Activated CD8-positive, alpha-beta memory T cell treated with anti-CD3 and anti-CD28 coated beads, Interleukin-2, amount 10 ng/mL, durations not matched to agents 7 days and 5 days (primary cell): ENCODE measurements at regions not wholly inside any gene's neighbourhood (a gene's known extent, or its start where the extent isn't known, plus 50 kb on each side); places are given as distances from the start of the nearest gene placed in this dataset.
"Not testable (repeated sequence)": the region's sequence is repeated elsewhere in the genome, so short reads cannot be mapped to it uniquely, and the experiment has no call there.

Experiments used
- ATAC-seq: fragments of 150-1000 bp; cut with Tn5 transposase; one replicate; pipeline ENCODE4 v1.10.0; 2021; ENCODE audit warnings: moderate library complexity
- CTCF ChIA-PET: fragments of 350-600 bp; sonication (Branson Sonifier 250); formaldehyde crosslinking; loops from one replicate; lab custom pipeline; 2021; ENCODE audit warnings: antibody characterized with exemption; lab: Charles Lee
- DNase-seq: peaks from one replicate; pipeline ENCODE4 v3.0.0-alpha.2; 2020
- H3K27ac Mint-ChIP-seq: one replicate; pipeline ENCODE4 v1.8.0; 2021; ENCODE audit warnings: mild to moderate bottlenecking, mixed read lengths
- H3K27me3 Mint-ChIP-seq: one replicate; pipeline ENCODE4 v1.8.0; 2021; ENCODE audit warnings: mixed read lengths
- H3K36me3 Mint-ChIP-seq: one replicate; pipeline ENCODE4 v1.8.0; 2021; ENCODE audit warnings: mild to moderate bottlenecking, mixed read lengths
- H3K4me1 Mint-ChIP-seq: one replicate; pipeline ENCODE4 v1.8.0; 2021; ENCODE audit warnings: mixed read lengths
- H3K4me3 Mint-ChIP-seq: one replicate; pipeline ENCODE4 v1.8.0; 2021; ENCODE audit warnings: mild to moderate bottlenecking, moderate library complexity, mixed read lengths
- H3K9me3 Mint-ChIP-seq: one replicate; pipeline ENCODE4 v1.8.0; 2022; ENCODE audit warnings: low read depth, mixed read lengths

GRCh38 chr10:46156866-46157265 lies 110.8 kb upstream of the MSMB start:
- H3K36me3 Mint-ChIP-seq, H3K27ac Mint-ChIP-seq, H3K9me3 Mint-ChIP-seq, H3K27me3 Mint-ChIP-seq, H3K4me1 Mint-ChIP-seq, CTCF ChIA-PET, ATAC-seq, DNase-seq, H3K4me3 Mint-ChIP-seq: not testable (repeated sequence)

GRCh38 chr10:46169736-46170135 lies 117.1 kb upstream of the ANTXRL start:
- Mint-ChIP-seq H3K27me3 (peaks cover 4% of the 10 kb centered on the region), H3K36me3 (peaks cover 1% of the 10 kb centered on the region), H3K9me3 (no peaks in the 10 kb centered on the region), H3K27ac (no peak overlapping the region), H3K4me1 (no peaks in the 10 kb centered on the region), H3K4me3 (no peak overlapping the region)
- no peak for DNase-seq
- no peak for ATAC-seq
- CTCF ChIA-PET = no interaction called here

- no peak overlapping the region for H3K4me3 Mint-ChIP-seq
- no peak overlapping the region for H3K27ac Mint-ChIP-seq
- no peaks in the 10 kb centered on the region for H3K4me1 Mint-ChIP-seq
- peaks cover 2% of the 10 kb centered on the region for H3K27me3 Mint-ChIP-seq
- ATAC-seq = no peak
- H3K9me3 Mint-ChIP-seq = no peaks in the 10 kb centered on the region
- DNase-seq = no peak
- CTCF ChIA-PET = no interaction called here
- H3K36me3 Mint-ChIP-seq = peaks cover 1% of the 10 kb centered on the region
Measured at GRCh38 chr10:46170789-46171188, 116.0 kb upstream of the ANTXRL start.

GRCh38 chr10:46171661-46172060 lies 115.1 kb upstream of the ANTXRL start:
- Mint-ChIP-seq H3K4me1 (no peaks in the 10 kb centered on the region), H3K27me3 (peaks cover 2% of the 10 kb centered on the region), H3K27ac (no peak overlapping the region), H3K4me3 (no peak overlapping the region), H3K9me3 (no peaks in the 10 kb centered on the region), H3K36me3 (peaks cover 1% of the 10 kb centered on the region)
- CTCF ChIA-PET = no interaction called here
- DNase-seq = no peak
- no peak for ATAC-seq

- CTCF ChIA-PET = no interaction called here
- no peak overlapping the region for H3K4me3 Mint-ChIP-seq
- H3K27ac Mint-ChIP-seq = no peak overlapping the region
- DNase-seq (no peak), ATAC-seq (no peak)
- H3K27me3 Mint-ChIP-seq = no peaks in the 10 kb centered on the region
- H3K36me3 Mint-ChIP-seq = peaks cover 1% of the 10 kb centered on the region
- no peaks in the 10 kb centered on the region for H3K9me3 Mint-ChIP-seq
- H3K4me1 Mint-ChIP-seq = no peaks in the 10 kb centered on the region
Measured at GRCh38 chr10:46175296-46175695, 111.5 kb upstream of the ANTXRL start.

- no peaks in the 10 kb centered on the region for H3K27me3 Mint-ChIP-seq
- no peaks in the 10 kb centered on the region for H3K4me1 Mint-ChIP-seq
- DNase-seq (no peak), ATAC-seq (no peak)
- CTCF ChIA-PET = no interaction called here
- H3K36me3 Mint-ChIP-seq = no peaks in the 10 kb centered on the region
- H3K9me3 Mint-ChIP-seq = no peaks in the 10 kb centered on the region
- no peak overlapping the region for H3K4me3 Mint-ChIP-seq
- no peak overlapping the region for H3K27ac Mint-ChIP-seq
Measured at GRCh38 chr10:46175831-46176230, 111.0 kb upstream of the ANTXRL start.

- H3K27ac Mint-ChIP-seq, H3K4me3 Mint-ChIP-seq, CTCF ChIA-PET, DNase-seq, H3K9me3 Mint-ChIP-seq, H3K36me3 Mint-ChIP-seq, H3K4me1 Mint-ChIP-seq, H3K27me3 Mint-ChIP-seq, ATAC-seq: not testable (repeated sequence)
Measured at GRCh38 chr10:46187431-46187830, 99.4 kb upstream of the ANTXRL start.

GRCh38 chr10:46197050-46197449 lies 89.7 kb upstream of the ANTXRL start:
- peaks cover 2% of the 10 kb centered on the region for H3K36me3 Mint-ChIP-seq
- H3K9me3 Mint-ChIP-seq = no peaks in the 10 kb centered on the region
- H3K27me3 Mint-ChIP-seq = no peaks in the 10 kb centered on the region
- DNase-seq (no peak), ATAC-seq (no peak)
- no peak overlapping the region for H3K27ac Mint-ChIP-seq
- H3K4me1 Mint-ChIP-seq = no peaks in the 10 kb centered on the region
- CTCF ChIA-PET = no interaction called here
- no peak overlapping the region for H3K4me3 Mint-ChIP-seq

- H3K27me3 Mint-ChIP-seq = no peaks in the 10 kb centered on the region
- no peak overlapping the region for H3K27ac Mint-ChIP-seq
- ATAC-seq (no peak), DNase-seq (no peak)
- no peaks in the 10 kb centered on the region for H3K9me3 Mint-ChIP-seq
- H3K36me3 Mint-ChIP-seq = peaks cover 2% of the 10 kb centered on the region
- H3K4me3 Mint-ChIP-seq = no peak overlapping the region
- H3K4me1 Mint-ChIP-seq = no peaks in the 10 kb centered on the region
- CTCF ChIA-PET = no interaction called here
Measured at GRCh38 chr10:46198516-46198915, 88.3 kb upstream of the ANTXRL start.

GRCh38 chr10:46202405-46202804 lies 84.4 kb upstream of the ANTXRL start:
- CTCF ChIA-PET, DNase-seq, ATAC-seq: not testable (repeated sequence)

GRCh38 chr10:46204482-46205102 lies 82.2 kb upstream of the ANTXRL start:
- H3K4me3 Mint-ChIP-seq, H3K36me3 Mint-ChIP-seq, H3K9me3 Mint-ChIP-seq, CTCF ChIA-PET, H3K27ac Mint-ChIP-seq, H3K27me3 Mint-ChIP-seq, DNase-seq, ATAC-seq, H3K4me1 Mint-ChIP-seq: not testable (repeated sequence)

More at GRCh38 chr10:46202405-46202804, 84.4 kb upstream of the ANTXRL start:
- not testable (repeated sequence) for H3K27me3 Mint-ChIP-seq, H3K4me1 Mint-ChIP-seq, H3K9me3 Mint-ChIP-seq, H3K36me3 Mint-ChIP-seq, H3K27ac Mint-ChIP-seq, H3K4me3 Mint-ChIP-seq

GRCh38 chr10:46210427-46210826 lies 76.4 kb upstream of the ANTXRL start:
- ATAC-seq, H3K9me3 Mint-ChIP-seq, H3K36me3 Mint-ChIP-seq, H3K27ac Mint-ChIP-seq, H3K4me3 Mint-ChIP-seq, H3K27me3 Mint-ChIP-seq, H3K4me1 Mint-ChIP-seq, CTCF ChIA-PET, DNase-seq: not testable (repeated sequence)

- H3K4me3 Mint-ChIP-seq = no peak overlapping the region
- CTCF ChIA-PET = no interaction called here
Measured at GRCh38 chr10:46215426-46215825, 71.4 kb upstream of the ANTXRL start.

GRCh38 chr10:46216003-46216634 lies 70.7 kb upstream of the ANTXRL start:
- Mint-ChIP-seq H3K27ac (no peak overlapping the region), H3K4me1 (peaks cover 26% of the 10 kb centered on the region), H3K9me3 (no peaks in the 10 kb centered on the region), H3K4me3 (no peak overlapping the region), H3K36me3 (no peaks in the 10 kb centered on the region), H3K27me3 (no peaks in the 10 kb centered on the region)
- ATAC-seq (no peak), DNase-seq (no peak)
- CTCF ChIA-PET = no interaction called here

More at GRCh38 chr10:46215426-46215825, 71.4 kb upstream of the ANTXRL start:
- no peaks in the 10 kb centered on the region for H3K9me3 Mint-ChIP-seq
- H3K4me1 Mint-ChIP-seq = peaks cover 26% of the 10 kb centered on the region
- no peaks in the 10 kb centered on the region for H3K27me3 Mint-ChIP-seq
- H3K36me3 Mint-ChIP-seq = no peaks in the 10 kb centered on the region
- DNase-seq = no peak
- H3K27ac Mint-ChIP-seq = no peak overlapping the region
- no peak for ATAC-seq
